ENCODE measurements at regions not wholly inside any gene's neighbourhood (a gene's known extent, or its start where the extent isn't known, plus 50 kb on each side); places are given as distances from the start of the nearest gene placed in this dataset.
A peak's percentile ranks its signal among the peaks of the same experiment; 100 is the strongest.

DNA sequence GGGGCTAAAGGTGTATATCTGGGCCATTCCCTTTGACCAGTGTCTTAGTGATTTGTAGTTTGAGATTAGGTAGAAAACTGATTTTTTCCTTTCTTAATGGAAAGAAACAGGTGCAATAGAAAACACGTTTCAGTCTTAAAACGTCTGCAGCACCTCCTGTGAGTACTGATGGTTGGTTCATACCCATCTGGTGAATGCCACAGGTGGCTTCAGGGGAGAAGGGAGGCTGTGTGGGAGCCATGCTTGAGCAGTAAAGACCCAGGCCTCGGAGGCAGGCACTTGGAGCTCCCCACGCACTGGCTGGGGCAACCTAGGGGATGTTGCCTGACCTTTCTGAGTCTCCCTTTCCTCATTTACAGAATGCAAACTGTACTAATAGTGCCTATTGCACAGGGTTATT lies 171.5 kb upstream of the GRB10 start:
- Histone ChIP-seq H3K36me3 (no peaks in the 10 kb centered on the region), H3K4me3 (no peak overlapping the region), H3K27ac (peak overlapping the region in 1 of 4 donors; percentile 24), H3K9me3 (no peaks in the 10 kb centered on the region), H3K4me1 (peaks cover 0 to 25% (median 15%) of the 10 kb centered on the region in 4 donors), H3K27me3 (no peaks in the 10 kb centered on the region)
- TF ChIP-seq, protein P1, sequence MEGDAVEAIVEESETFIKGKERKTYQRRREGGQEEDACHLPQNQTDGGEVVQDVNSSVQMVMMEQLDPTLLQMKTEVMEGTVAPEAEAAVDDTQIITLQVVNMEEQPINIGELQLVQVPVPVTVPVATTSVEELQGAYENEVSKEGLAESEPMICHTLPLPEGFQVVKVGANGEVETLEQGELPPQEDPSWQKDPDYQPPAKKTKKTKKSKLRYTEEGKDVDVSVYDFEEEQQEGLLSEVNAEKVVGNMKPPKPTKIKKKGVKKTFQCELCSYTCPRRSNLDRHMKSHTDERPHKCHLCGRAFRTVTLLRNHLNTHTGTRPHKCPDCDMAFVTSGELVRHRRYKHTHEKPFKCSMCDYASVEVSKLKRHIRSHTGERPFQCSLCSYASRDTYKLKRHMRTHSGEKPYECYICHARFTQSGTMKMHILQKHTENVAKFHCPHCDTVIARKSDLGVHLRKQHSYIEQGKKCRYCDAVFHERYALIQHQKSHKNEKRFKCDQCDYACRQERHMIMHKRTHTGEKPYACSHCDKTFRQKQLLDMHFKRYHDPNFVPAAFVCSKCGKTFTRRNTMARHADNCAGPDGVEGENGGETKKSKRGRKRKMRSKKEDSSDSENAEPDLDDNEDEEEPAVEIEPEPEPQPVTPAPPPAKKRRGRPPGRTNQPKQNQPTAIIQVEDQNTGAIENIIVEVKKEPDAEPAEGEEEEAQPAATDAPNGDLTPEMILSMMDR (IDR thresholded peaks at IDR 0.05): no peak
- TF ChIP-seq EP300 (IDR thresholded peaks at IDR 0.05) (no peak), POLR2A (IDR thresholded peaks at IDR 0.05) (no peak), POLR2AphosphoS5 (IDR thresholded peaks at IDR 0.05) (no peak)
- ATAC-seq (ENCODE audit: low FRiP score in 2 of 2) (no peak), DNase-seq (no peak)
- 87 to 92% methylated on average over 4 of the region's 4 CpGs for WGBS, 2 donors

DNA sequence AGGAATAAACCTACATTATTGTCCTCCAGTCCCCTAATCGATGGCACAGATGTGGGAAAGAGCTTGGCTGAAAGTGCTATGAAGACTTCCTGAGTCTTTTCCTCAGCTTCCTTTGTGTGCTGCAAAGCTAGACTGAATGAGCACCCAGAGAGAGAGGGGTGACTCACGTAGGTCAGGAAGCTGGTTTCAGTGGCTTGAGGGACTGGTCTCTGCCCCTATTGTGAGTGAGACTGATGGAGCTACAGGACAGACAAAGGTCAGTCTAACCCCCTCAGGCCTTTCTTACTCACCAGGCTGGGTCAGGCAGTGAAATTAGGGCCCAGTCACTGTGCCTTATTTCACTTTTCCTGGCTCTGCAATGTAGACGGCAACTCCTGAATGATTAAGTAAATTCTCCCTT lies 171.1 kb upstream of the GRB10 start:
- no peaks in the 10 kb centered on the region for H3K27me3 ChIP-seq
- WGBS, 2 donors: 49 to 69% methylated on average over 3 of the region's 3 CpGs
- ATAC-seq (ENCODE audit: low FRiP score in 2 of 2): peak in 1 of 2 donors; percentile 85

DNA sequence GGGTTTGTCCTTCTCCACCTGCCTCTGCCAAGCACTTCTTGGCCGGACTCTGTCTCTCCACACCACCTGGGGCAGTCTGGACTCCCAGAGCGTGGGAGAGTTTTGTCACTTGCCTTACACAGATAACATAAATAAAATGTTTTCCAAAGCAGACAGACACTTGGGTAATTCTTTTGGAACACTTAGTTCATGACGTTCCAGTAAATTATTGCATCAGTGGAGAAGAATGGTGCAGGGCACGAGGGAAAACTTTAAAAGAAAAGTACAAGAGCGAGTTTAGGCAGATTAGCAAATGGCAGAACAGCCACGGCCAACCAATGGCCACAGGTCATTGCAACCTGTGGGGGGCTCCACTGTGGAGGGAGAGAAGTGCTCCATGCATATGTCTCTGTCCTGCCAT lies 170.6 kb upstream of the GRB10 start:
- H3K4me3 ChIP-seq: no peak overlapping the region
- WGBS, 2 donors: 68 to 82% methylated on average over 6 of the region's 6 CpGs
- H3K4me1 ChIP-seq: peaks cover 0 to 25% (median 15%) of the 10 kb centered on the region in 4 donors
- H3K27ac ChIP-seq: peak overlapping the region in 1 of 4 donors; percentile 24
- peak in 1 of 4 donors; percentile 8 for TF ChIP-seq EP300 (IDR thresholded peaks at IDR 0.05)
- TF ChIP-seq POLR2AphosphoS5 (IDR thresholded peaks at IDR 0.05): no peak
- H3K9me3 ChIP-seq: no peaks in the 10 kb centered on the region
- ATAC-seq (ENCODE audit: low FRiP score in 2 of 2) (peak in 1 of 2 donors; percentile 81), DNase-seq (no peak)
- no peaks in the 10 kb centered on the region for H3K36me3 ChIP-seq
- no peaks in the 10 kb centered on the region for H3K27me3 ChIP-seq

More for the DNA sequence above, 171.1 kb upstream of the GRB10 start:
- H3K36me3 ChIP-seq: no peaks in the 10 kb centered on the region
- peak overlapping the region in 1 of 4 donors; percentile 24 for H3K27ac ChIP-seq
- H3K4me1 ChIP-seq: peaks cover 0 to 25% (median 15%) of the 10 kb centered on the region in 4 donors
- no peak for TF ChIP-seq POLR2AphosphoS5 (IDR thresholded peaks at IDR 0.05)
- no peak for TF ChIP-seq POLR2A (IDR thresholded peaks at IDR 0.05)
- TF ChIP-seq, protein P1 (IDR thresholded peaks at IDR 0.05): no peak
- TF ChIP-seq EP300 (IDR thresholded peaks at IDR 0.05): no peak
- no peak overlapping the region for H3K4me3 ChIP-seq
- H3K9me3 ChIP-seq: no peaks in the 10 kb centered on the region
- no peak for DNase-seq

DNA sequence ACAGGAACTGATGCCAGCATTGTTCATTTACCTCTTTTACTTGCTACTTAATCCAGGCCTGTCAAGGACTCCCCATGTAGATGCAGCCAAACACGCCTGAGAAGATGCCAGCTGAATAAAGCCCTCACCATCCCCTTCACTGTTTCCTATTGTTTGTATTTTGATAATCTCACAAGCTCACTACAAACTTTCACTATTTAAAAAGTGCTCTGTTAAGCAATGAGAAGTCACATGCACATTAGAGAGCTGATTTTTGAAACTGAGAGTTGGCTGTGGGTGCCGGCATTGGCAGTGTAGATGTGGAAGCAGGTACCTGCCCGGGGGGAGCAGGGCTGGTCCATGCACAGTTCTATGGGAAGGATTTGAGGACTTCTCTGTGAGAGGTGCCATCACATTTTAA lies 169.8 kb upstream of the GRB10 start:
- 49 to 66% methylated on average over 3 of the region's 3 CpGs for WGBS, 2 donors

DNA sequence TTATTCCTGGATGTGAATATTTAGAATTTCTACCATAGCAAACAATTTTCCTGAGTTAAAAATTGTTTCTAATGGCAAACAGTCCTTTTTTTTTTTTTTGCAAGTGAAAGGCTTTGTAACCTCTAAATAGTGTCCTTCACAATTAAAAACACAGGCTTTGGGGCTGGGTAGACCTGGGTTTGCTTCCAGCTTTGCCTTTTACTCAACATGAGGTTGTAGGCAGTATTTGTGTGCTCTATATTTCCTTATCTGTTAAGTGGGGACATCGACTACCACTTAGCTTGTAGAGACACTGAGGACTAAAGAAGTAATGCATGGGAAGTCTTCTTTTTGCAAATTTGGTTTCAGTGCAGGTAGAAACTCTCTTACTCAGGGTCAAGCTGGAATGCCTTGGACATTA lies 169.4 kb upstream of the GRB10 start:
- no peak overlapping the region for H3K4me3 ChIP-seq
- DNase-seq (no peak), ATAC-seq (ENCODE audit: low FRiP score in 2 of 2) (no peak)
- no peaks in the 10 kb centered on the region for H3K36me3 ChIP-seq
- no peaks in the 10 kb centered on the region for H3K9me3 ChIP-seq
- H3K27me3 ChIP-seq: no peaks in the 10 kb centered on the region
- WGBS, 2 donors: 44 to 92% methylated on average over 1 of the region's 1 CpG
- peaks cover 0 to 25% (median 15%) of the 10 kb centered on the region in 4 donors for H3K4me1 ChIP-seq
- H3K27ac ChIP-seq: no peak overlapping the region
- no peak for TF ChIP-seq EP300 (IDR thresholded peaks at IDR 0.05)
- TF ChIP-seq POLR2AphosphoS5 (IDR thresholded peaks at IDR 0.05): no peak
- TF ChIP-seq, protein P1 (IDR thresholded peaks at IDR 0.05): no peak
- no peak for TF ChIP-seq POLR2A (IDR thresholded peaks at IDR 0.05)

More for the DNA sequence above, 169.8 kb upstream of the GRB10 start:
- no peak for ATAC-seq (ENCODE audit: low FRiP score in 2 of 2)
- Histone ChIP-seq H3K4me3 (no peak overlapping the region), H3K36me3 (no peaks in the 10 kb centered on the region), H3K27ac (no peak overlapping the region), H3K9me3 (no peaks in the 10 kb centered on the region), H3K27me3 (no peaks in the 10 kb centered on the region), H3K4me1 (peaks cover 0 to 25% (median 15%) of the 10 kb centered on the region in 4 donors)
- TF ChIP-seq, protein P1 (IDR thresholded peaks at IDR 0.05): no peak
- TF ChIP-seq POLR2A (IDR thresholded peaks at IDR 0.05) (no peak), POLR2AphosphoS5 (IDR thresholded peaks at IDR 0.05) (no peak)
- DNase-seq: no peak

All from upper lobe of left lung (tissue), 6 donors.